ENCODE measurements at regions not wholly inside any gene's neighbourhood (a gene's known extent, or its start where the extent isn't known, plus 50 kb on each side); places are given as distances from the start of the nearest gene placed in this dataset.
"Not testable (repeated sequence)": the region's sequence is repeated elsewhere in the genome, so short reads cannot be mapped to it uniquely, and the experiment has no call there.

- no peak for DNase-seq (ENCODE audit: low spot score)
Measured at GRCh38 chr2:9708683-9709538, 78.1 kb upstream of the YWHAQ start.

DNA sequence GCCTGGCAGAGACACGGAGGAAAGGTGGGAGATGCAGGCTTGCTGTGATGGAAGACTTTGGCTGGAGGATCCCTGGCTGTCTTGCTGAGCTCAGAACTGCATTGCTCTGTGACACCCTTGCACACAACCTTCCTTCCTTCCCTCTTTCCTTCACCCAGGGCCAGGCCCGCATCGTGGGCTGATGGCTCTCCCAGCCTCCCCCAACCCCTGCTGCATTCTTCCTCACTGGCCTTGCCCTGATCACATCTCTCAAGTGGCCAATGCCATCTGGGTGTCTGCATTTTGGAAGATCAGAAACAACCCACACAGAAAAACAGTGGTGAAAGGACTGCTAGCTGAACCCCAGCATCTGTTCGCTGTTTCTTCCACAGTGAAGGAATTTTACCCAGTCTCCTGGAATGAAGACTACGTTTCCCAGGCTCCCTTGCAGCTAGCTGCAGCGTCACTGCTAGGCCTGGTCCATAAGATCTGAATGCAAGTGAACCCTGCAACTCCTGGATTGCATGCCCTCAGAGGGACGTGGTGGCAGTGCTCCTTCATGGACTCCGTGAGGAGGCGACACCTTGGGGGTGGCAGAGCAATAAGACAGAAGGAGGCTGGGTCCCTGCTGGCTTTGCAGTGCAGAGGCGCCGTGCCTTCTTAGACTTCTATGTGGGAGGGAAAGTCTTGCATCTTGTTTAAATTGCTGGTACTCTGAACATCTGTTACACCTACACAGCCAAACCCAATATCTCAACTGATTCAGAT, 78.9 kb upstream of the YWHAQ start:
- DNase-seq (ENCODE audit: low spot score) = no peak

DNA sequence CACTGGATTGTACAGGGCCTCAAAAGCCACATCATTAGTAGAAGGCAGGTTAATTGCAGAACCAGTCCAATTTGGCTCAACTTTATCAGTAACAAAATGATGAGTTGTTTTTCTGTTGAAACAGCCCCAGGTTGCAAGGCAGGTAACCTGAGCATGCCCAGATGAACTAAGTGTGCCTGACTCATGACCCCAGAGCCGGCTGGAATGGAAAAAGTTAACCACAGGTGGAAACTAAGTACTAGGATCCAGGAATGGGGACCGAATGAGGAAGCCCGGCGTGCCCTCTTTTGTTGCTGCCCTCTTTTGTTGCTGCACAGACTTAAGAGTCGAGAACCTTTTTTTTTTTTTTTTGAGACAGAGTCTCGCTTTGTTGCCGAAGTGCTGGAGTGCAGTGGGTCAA, 79.5 kb upstream of the YWHAQ start:
- no peak for DNase-seq (ENCODE audit: low spot score)

- no peak for DNase-seq (ENCODE audit: low spot score)
Measured at GRCh38 chr2:9712263-9712662, 81.5 kb upstream of the YWHAQ start.

DNA sequence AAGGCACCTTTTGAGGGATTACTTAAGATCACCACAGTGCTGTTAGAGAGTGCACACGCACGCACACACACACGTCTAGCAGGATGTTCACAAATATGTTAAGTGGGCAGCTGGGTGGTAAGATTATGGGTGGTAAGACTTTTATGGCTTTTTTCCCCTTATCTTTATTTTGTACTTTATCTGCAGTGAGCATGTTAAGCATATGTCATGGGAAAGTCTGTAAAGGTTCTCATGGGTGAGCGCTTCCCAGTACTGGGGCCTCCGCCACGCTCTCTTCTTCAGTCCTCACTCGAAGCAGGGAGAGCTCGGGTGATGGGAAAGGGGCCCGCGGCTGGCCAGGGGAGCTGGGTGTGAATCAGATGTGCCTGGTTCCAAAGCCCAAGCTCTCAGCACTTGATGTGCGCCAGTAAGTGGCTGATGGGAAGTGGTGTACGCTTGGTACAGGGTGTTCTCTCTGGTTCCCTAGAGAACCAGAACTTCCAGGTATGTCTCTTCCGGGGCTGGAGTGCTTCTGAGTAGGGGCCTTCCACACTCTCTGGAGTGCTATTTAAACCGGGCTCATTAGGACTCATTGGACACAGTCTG, 83.9 kb upstream of the YWHAQ start:
- no peak for DNase-seq (ENCODE audit: low spot score)

- no peak for DNase-seq (ENCODE audit: low spot score)
Measured at GRCh38 chr2:9715238-9715637, 84.4 kb upstream of the YWHAQ start.

GRCh38 chr2:9717886-9718451, 87.2 kb upstream of the YWHAQ start:
- no peak for DNase-seq (ENCODE audit: low spot score)

- DNase-seq (ENCODE audit: low spot score) = no peak
Measured at GRCh38 chr2:9720352-9721093, 89.7 kb upstream of the YWHAQ start.

- no peak for DNase-seq (ENCODE audit: low spot score)
Measured at GRCh38 chr2:9721344-9721743, 90.5 kb upstream of the YWHAQ start.

- no peak for DNase-seq (ENCODE audit: low spot score)
Measured at GRCh38 chr2:9722451-9722850, 91.7 kb upstream of the YWHAQ start.

DNA sequence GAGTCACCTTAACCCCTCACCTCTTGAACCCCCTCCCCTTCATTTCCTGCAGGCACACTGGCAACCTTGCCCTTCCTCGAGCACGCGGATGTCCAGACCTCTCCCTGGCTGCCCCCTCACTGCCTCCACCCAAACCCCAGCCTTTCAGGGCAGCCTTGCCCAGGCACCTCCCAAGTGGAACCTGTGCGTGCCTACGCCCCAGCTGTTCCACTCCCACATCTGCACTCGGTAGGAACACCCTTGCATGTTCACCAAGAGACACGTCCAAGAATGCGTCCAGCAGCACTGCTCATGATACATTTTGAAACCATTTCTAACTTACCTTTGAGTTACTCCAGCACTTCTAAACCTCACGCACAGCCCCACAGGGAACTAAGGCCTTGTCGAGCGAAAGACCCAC, 93.8 kb upstream of the YWHAQ start:
- DNase-seq (ENCODE audit: low spot score) = no peak

GRCh38 chr2:9725106-9725505, 94.3 kb upstream of the YWHAQ start:
- DNase-seq (ENCODE audit: low spot score) = no peak

GRCh38 chr2:9726016-9726415, 95.2 kb upstream of the YWHAQ start:
- not testable (repeated sequence) for DNase-seq (ENCODE audit: low spot score)

DNA sequence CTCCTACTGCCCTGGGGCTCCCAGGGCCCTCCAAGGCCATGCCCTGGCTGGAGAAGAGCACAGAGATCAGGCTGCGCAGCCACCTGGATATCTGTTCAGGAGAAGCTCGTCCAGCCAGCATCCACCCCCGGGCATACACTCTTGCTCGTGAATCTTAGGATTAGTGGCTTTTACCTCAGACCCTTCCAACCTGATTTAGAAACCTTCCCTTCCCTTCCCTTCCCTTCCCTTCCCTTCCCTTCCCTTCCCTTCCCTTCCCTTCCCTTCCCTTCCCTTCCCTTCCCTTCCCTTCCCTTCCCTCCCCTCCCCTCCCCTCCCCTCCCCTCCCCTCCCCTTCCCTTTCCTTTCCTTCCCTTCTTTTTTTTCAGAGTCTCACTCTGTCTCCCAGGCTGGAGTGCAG, 99.7 kb upstream of the YWHAQ start:
- DNase-seq (ENCODE audit: low spot score) = not testable (repeated sequence)

DNA sequence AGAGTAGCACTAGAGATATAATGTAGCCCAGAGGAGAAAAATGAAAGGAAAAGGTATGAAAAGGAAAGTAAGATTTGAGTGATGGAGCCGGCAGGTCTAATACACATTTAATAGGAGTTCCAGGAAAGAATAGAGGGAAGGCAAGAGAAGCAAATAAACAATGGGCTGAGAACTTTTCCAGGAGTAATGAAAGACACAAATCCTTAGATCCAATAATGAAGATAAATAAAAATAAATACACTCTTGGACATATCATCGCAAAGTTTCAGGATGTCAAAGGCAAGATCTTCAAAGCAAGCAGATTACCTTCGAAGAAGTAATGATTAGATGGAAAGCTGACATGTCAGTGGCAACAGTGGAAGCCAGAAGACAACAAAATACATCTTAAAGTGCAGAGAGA, 102.0 kb upstream of the YWHAQ start:
- no peak for DNase-seq (ENCODE audit: low spot score)

DNA sequence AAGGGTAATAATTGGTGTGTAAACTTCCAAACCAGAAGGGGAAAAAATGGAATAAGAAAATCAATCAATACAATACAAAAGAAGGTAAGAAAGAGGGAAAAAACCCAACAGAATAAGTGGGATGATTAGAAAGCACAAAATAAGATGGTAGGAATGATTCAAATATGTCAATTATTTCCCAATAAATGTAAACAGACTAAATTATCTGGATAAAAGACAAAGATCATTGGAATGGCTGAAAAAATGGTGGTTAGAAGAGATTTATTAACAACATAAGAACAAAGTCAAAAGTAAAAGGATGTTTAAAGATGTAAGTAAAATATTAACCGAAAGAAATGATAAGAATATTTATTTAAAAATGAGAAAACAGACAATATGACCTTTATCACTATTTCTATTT, 103.5 kb upstream of the YWHAQ start:
- DNase-seq (ENCODE audit: low spot score) = no peak

DNA sequence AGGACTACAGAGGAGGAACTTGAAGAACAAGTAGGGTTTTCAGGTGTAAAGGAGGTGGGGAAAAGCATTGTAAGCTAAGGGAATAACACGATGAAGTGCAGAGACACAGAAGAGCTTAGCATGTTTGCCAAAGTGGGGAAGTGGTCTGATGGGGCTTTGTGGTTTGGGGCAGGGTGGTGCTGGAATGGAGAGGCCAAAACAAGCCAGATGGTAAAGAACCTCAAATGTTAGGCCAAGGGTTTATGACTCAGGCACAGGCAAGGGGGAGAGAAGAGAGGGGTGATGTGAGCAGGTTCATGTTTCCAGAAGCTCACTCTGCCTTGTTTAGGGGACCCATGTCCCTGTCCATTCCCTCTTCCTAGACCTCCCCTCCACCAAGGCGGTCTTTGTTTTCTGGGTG, 104.5 kb upstream of the YWHAQ start:
- no peak for DNase-seq (ENCODE audit: low spot score)

DNA sequence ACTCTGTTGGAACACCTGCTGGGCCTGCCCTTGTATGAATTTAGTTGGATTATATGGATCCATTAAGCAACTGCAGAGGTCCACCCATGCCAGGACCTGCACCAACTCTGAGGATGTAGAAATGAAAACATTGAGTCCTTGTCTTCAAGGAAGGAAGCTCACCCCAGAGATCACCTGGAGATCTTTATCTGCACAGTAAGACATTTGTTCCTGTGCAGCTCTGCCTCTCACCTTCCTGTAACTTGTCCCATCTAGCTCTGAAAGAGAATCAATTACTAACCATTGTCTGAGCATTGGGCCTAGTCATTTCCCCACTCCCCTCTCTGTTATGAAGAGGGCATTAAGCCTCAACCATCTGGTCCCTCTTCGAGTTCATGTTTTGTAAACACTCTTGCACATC, 105.2 kb upstream of the YWHAQ start:
- no peak for DNase-seq (ENCODE audit: low spot score)

- DNase-seq (ENCODE audit: low spot score) = no peak
Measured at GRCh38 chr2:9737053-9737875, 106.0 kb upstream of the TAF1B start.

- DNase-seq (ENCODE audit: low spot score) = no peak
Measured at GRCh38 chr2:9738062-9738461, 105.2 kb upstream of the TAF1B start.
